Nephron progenitor cell (in vitro differentiated cells): ENCODE measurements at regions not wholly inside any gene's neighbourhood (a gene's known extent, or its start where the extent isn't known, plus 50 kb on each side); places are given as distances from the start of the nearest gene placed in this dataset.

Experiments
- DNase-seq: peaks from one replicate; pipeline ENCODE4 v3.0.0; 2021
- H3K27ac Mint-ChIP-seq: 2 replicates; pipeline ENCODE4 v1.8.0; 2021; ENCODE audit warnings: mild to moderate bottlenecking, moderate library complexity, mixed read lengths
- H3K27me3 Mint-ChIP-seq: 2 replicates; pipeline ENCODE4 v1.8.0; 2021; ENCODE audit warnings: mild to moderate bottlenecking, low read depth, mixed read lengths; ENCODE audit not compliant: poor library complexity
- H3K36me3 Mint-ChIP-seq: 2 replicates; pipeline ENCODE4 v1.8.0; 2021; ENCODE audit warnings: low read depth, mixed read lengths
- H3K4me1 Mint-ChIP-seq: 2 replicates; pipeline ENCODE4 v1.8.0; 2021; ENCODE audit warnings: mixed read lengths
- H3K4me3 Mint-ChIP-seq: 2 replicates; pipeline ENCODE4 v1.8.0; 2021; ENCODE audit warnings: mild to moderate bottlenecking, moderate library complexity, mixed read lengths
- H3K9me3 Mint-ChIP-seq: 2 replicates; pipeline ENCODE4 v1.8.0; 2021; ENCODE audit warnings: mild to moderate bottlenecking, moderate library complexity, mixed read lengths
- TF ChIP-seq, protein P1 (sequence below): fragments of 200-600 bp; sonication (generic); IDR thresholded peaks from 2 replicates; pipeline ENCODE4 v1.5.0; 2021; ENCODE audit warnings: antibody characterized with exemption

DNA sequence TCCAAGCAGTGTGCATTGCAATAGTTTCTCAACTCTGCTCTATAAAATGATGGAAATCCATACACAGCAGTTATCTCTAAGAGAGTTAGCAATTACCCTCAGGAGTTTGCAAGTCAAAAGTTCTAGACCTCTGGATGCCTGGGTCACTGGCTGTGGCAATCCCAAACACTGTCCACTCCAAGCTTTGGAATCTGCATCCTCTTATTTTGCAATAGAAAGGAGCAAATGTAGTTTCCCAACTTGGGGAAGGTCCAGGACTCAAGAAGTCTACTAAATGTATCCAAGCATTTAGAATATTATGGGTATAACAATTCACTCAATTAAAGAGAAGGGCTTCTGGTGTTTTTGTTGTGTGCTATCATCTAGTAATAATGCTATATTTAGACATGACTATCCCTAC, 131.3 kb upstream of the NRP1 start:
- Mint-ChIP-seq H3K4me3 (no peak overlapping the region), H3K36me3 (peaks cover 8% of the 10 kb centered on the region), H3K4me1 (peaks cover 18% of the 10 kb centered on the region), H3K27ac (no peak overlapping the region), H3K27me3 (no peaks in the 10 kb centered on the region), H3K9me3 (peaks cover 9% of the 10 kb centered on the region)
- no peak for DNase-seq
- TF ChIP-seq, protein P1, sequence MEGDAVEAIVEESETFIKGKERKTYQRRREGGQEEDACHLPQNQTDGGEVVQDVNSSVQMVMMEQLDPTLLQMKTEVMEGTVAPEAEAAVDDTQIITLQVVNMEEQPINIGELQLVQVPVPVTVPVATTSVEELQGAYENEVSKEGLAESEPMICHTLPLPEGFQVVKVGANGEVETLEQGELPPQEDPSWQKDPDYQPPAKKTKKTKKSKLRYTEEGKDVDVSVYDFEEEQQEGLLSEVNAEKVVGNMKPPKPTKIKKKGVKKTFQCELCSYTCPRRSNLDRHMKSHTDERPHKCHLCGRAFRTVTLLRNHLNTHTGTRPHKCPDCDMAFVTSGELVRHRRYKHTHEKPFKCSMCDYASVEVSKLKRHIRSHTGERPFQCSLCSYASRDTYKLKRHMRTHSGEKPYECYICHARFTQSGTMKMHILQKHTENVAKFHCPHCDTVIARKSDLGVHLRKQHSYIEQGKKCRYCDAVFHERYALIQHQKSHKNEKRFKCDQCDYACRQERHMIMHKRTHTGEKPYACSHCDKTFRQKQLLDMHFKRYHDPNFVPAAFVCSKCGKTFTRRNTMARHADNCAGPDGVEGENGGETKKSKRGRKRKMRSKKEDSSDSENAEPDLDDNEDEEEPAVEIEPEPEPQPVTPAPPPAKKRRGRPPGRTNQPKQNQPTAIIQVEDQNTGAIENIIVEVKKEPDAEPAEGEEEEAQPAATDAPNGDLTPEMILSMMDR: no peak

DNA sequence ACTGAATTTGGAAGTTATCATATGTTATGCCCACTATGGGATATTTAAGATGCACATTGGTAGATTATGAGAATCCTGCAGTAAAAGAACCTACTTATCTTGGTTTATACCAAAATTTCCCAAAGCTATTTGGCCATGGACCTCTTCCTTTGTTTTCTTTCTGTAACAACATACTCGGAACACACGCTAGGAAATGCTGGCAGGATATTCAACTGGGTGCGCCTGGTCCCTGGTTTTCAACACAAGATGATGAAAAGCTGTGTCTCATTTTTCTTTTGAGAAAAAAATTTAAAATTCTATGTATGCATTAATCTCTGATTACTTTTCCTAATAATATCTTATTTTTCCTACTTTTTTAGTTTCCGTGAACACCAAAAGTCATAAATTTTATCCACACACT, 128.5 kb upstream of the NRP1 start:
- DNase-seq: no peak
- no peaks in the 10 kb centered on the region for H3K27me3 Mint-ChIP-seq
- peaks cover 10% of the 10 kb centered on the region for H3K4me1 Mint-ChIP-seq
- H3K9me3 Mint-ChIP-seq: no peaks in the 10 kb centered on the region
- H3K36me3 Mint-ChIP-seq: no peaks in the 10 kb centered on the region
- no peak overlapping the region for H3K4me3 Mint-ChIP-seq
- H3K27ac Mint-ChIP-seq: no peak overlapping the region
- TF ChIP-seq, protein P1: no peak

DNA sequence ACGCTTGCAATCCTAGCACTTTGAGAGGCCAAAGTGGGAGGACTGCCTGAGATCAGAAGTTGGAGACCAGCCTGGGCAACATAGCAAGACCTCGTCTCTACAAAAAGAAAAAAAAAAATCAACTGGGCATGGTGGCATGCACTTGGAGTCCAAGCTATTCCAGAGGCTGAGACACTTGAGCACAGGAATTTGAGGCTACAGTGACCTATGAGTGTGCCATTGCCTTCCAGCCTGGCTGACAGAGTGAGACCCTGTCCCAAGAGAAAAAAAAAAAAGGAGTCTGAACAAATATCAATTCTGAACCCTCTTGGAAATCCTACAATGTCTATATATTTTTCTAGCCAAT, 126.8 kb upstream of the NRP1 start:
- H3K27me3 Mint-ChIP-seq: no peaks in the 10 kb centered on the region
- DNase-seq: no peak
- TF ChIP-seq, protein P1: no peak
- peaks cover 10% of the 10 kb centered on the region for H3K4me1 Mint-ChIP-seq
- no peaks in the 10 kb centered on the region for H3K9me3 Mint-ChIP-seq
- no peak overlapping the region for H3K27ac Mint-ChIP-seq
- H3K36me3 Mint-ChIP-seq: no peaks in the 10 kb centered on the region
- H3K4me3 Mint-ChIP-seq: no peak overlapping the region

DNA sequence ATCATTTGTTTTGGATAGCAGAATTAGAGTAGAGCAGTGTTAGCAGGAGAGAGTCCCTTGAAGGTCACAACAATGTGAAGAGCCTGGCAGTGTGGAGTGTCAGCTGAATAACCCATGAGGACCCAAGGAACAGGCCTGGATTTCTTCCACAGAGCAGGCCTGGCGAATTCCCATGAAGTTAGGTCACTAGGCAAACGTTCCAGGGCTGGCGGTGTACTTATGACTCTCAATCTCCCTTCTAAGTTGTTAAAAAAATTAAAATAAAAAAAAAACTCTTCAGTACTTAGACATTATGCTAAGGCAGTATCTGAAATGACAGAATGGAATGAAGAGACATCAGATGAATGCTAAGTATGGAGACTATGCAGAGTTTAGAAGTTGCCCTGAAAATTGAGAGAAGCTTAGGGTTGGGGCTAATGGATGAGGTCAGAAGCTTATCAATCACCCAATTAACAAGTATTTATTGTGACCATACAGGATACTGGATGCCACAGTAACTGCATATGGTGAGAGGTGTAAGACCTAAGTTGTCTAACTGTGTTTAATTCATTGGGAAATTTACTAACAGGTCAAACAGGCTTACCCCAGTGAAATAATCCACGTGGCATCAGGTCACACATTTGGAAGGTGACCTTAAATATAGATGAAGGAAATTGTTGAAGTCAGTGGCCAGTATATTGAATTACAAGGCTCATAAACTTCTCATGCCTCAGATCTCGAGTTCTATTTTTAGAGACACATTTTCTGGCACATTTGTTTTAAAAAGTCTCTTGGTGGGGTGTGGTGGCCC, 126.2 kb upstream of the NRP1 start:
- DNase-seq: no peak
- Mint-ChIP-seq H3K4me1 (peaks cover 10% of the 10 kb centered on the region), H3K27me3 (no peaks in the 10 kb centered on the region), H3K36me3 (no peaks in the 10 kb centered on the region), H3K9me3 (no peaks in the 10 kb centered on the region), H3K27ac (no peak overlapping the region), H3K4me3 (no peak overlapping the region)
- TF ChIP-seq, protein P1: no peak

DNA sequence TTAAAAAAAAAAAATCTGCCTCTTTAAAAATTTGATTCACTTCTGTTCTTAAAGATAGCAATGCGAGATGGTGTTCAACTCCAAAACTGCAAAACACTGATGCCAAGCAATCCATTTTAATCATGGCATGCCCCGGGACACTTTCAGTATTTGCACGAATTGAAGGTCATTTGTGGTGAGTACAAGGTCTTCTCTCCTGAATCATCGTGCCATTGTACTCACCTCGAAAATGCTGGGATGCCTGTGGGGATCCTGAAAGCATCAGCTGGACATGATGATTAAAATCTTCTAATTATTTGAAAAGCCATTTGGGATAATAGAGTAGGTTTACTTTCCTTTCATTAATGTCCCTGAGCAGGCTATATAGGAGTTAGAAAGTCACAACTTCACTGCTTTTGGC, 125.1 kb upstream of the NRP1 start:
- no peak overlapping the region for H3K4me3 Mint-ChIP-seq
- H3K4me1 Mint-ChIP-seq: peaks cover 10% of the 10 kb centered on the region
- TF ChIP-seq, protein P1: no peak
- H3K27me3 Mint-ChIP-seq: no peaks in the 10 kb centered on the region
- no peak for DNase-seq
- no peaks in the 10 kb centered on the region for H3K36me3 Mint-ChIP-seq
- no peak overlapping the region for H3K27ac Mint-ChIP-seq
- H3K9me3 Mint-ChIP-seq: no peaks in the 10 kb centered on the region

DNA sequence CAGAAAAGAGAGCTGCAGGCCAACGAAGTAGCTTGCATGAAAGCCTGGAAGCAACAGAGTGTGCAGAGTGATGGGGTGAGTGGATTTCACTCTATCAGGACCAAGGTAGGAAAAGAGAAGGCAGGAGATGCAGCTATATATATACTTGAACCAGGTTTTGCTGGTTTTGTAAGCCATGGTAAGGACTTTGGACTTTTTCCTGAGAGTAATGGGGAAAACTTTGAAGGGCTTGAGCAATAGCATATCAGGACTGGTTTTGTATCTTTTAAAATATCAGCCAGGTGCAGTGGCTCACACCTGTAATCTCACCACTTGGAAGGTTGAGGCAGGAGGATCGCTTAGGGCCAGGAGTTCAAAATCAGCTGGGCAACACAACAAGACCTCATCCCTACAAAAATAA, 120.6 kb upstream of the NRP1 start:
- Mint-ChIP-seq H3K36me3 (peaks cover 7% of the 10 kb centered on the region), H3K9me3 (peaks cover 11% of the 10 kb centered on the region), H3K4me3 (no peak overlapping the region), H3K27ac (no peak overlapping the region), H3K4me1 (peaks cover 8% of the 10 kb centered on the region), H3K27me3 (no peaks in the 10 kb centered on the region)
- TF ChIP-seq, protein P1: no peak
- no peak for DNase-seq
